ENCODE measurements at regions not wholly inside any gene's neighbourhood (a gene's known extent, or its start where the extent isn't known, plus 50 kb on each side); places are given as distances from the start of the nearest gene placed in this dataset.

DNA sequence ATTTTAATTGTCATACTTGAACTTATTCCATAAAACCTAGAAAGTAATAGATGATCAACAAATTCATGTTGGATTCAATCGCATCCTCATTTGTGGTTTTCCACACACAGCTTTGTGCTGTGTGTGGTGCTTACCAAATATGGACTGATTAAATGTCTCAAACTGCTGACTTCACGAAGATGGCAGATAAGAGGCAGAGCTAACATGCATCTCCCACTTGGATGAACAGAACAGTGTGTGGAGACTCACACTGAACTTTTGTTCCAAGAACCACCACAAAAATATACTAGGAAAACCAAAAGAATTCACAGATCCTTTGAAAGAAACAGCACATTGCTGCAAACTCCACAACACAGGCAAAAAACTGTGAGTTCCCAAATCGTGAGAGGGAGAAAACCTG is 603.7 kb downstream of the TENT5A start:
- TF ChIP-seq, protein P1, sequence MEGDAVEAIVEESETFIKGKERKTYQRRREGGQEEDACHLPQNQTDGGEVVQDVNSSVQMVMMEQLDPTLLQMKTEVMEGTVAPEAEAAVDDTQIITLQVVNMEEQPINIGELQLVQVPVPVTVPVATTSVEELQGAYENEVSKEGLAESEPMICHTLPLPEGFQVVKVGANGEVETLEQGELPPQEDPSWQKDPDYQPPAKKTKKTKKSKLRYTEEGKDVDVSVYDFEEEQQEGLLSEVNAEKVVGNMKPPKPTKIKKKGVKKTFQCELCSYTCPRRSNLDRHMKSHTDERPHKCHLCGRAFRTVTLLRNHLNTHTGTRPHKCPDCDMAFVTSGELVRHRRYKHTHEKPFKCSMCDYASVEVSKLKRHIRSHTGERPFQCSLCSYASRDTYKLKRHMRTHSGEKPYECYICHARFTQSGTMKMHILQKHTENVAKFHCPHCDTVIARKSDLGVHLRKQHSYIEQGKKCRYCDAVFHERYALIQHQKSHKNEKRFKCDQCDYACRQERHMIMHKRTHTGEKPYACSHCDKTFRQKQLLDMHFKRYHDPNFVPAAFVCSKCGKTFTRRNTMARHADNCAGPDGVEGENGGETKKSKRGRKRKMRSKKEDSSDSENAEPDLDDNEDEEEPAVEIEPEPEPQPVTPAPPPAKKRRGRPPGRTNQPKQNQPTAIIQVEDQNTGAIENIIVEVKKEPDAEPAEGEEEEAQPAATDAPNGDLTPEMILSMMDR (IDR thresholded peaks at IDR 0.05), result no peak
- no peak for TF ChIP-seq POLR2A (IDR thresholded peaks at IDR 0.05)
